ENCODE measurements at regions not wholly inside any gene's neighbourhood (a gene's known extent, or its start where the extent isn't known, plus 50 kb on each side); places are given as distances from the start of the nearest gene placed in this dataset.
"Not testable (repeated sequence)": the region's sequence is repeated elsewhere in the genome, so short reads cannot be mapped to it uniquely, and the experiment has no call there.

- H3K9me3 ChIP-seq (ENCODE audit: control insufficient read depth in 2 of 2, low read length in 2 of 2); H3K27ac ChIP-seq (ENCODE audit: low read length): not testable (repeated sequence)
These were observed 94.4 kb downstream of the TRIM43 start for GRCh38 chr2:95686056-95686825.

DNA sequence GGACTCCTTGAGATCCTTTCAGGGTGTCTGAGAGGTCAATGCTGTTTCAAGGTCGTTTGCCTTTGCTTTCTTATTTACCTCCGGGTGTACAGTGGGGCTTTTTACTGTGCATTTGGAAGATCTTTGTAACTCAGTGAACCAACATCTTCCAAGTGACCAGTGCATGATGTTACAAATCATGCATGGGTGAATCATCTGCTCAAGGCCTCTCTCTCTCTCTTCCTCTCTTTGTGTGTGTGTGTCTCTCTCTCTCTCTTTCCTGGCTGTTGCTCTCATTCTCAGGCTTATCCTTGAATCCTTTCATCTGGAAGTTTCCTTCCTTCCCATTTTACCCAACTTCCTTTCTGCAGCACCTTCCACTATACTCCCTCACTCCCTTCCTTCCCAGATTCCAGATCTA is 96.1 kb downstream of the TRIM43 start:
- H3K4me1 ChIP-seq (ENCODE audit: control insufficient read depth, insufficient read depth, low read length); H3K9ac ChIP-seq (ENCODE audit: low read length in 2 of 2); H3K27me3 ChIP-seq (ENCODE audit: control insufficient read depth in 1 of 2, insufficient read depth in 2 of 2, low read length in 2 of 2); H3K9me3 ChIP-seq (ENCODE audit: control insufficient read depth in 2 of 2, low read length in 2 of 2); H3K27ac ChIP-seq (ENCODE audit: low read length); H3K4me3 ChIP-seq (ENCODE audit: low read length in 2 of 2); H3K36me3 ChIP-seq (ENCODE audit: control insufficient read depth in 2 of 2, insufficient read depth in 2 of 2, low read length in 2 of 2): not testable (repeated sequence)

More at GRCh38 chr2:95686056-95686825, 94.4 kb downstream of the TRIM43 start:
- H3K36me3 ChIP-seq (ENCODE audit: control insufficient read depth in 2 of 2, insufficient read depth in 2 of 2, low read length in 2 of 2); H3K4me3 ChIP-seq (ENCODE audit: low read length in 2 of 2); H3K9ac ChIP-seq (ENCODE audit: low read length in 2 of 2); H3K27me3 ChIP-seq (ENCODE audit: control insufficient read depth in 1 of 2, insufficient read depth in 2 of 2, low read length in 2 of 2): not testable (repeated sequence)
- peaks cover 13% of the 10 kb centered on the region for H3K4me1 ChIP-seq (ENCODE audit: control insufficient read depth, insufficient read depth, low read length)

DNA sequence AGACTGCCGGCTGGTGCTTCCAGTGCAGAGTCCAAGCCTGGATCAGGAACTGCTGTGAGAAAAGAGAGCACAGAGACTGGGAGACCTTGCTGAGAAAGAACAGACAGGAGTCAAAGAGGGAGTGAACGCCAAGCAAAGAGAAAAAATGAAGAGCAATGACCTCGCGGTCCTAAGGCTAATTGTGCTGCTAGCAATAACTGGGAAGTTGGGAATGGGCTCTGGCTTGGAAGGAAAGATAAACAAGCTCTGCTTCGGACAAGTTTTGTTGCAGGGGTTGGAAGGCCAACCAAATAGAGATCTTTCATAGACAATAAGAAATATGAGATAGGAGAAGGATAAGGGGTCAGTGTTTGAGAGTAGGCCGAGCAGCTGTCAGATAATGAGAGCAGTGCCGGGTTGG is 99.4 kb downstream of the TRIM43 start:
- H3K9me3 ChIP-seq (ENCODE audit: control insufficient read depth in 2 of 2, low read length in 2 of 2); H3K27me3 ChIP-seq (ENCODE audit: control insufficient read depth in 1 of 2, insufficient read depth in 2 of 2, low read length in 2 of 2); H3K4me3 ChIP-seq (ENCODE audit: low read length in 2 of 2); H3K36me3 ChIP-seq (ENCODE audit: control insufficient read depth in 2 of 2, insufficient read depth in 2 of 2, low read length in 2 of 2); H3K4me1 ChIP-seq (ENCODE audit: control insufficient read depth, insufficient read depth, low read length); H3K9ac ChIP-seq (ENCODE audit: low read length in 2 of 2); H3K27ac ChIP-seq (ENCODE audit: low read length): not testable (repeated sequence)

DNA sequence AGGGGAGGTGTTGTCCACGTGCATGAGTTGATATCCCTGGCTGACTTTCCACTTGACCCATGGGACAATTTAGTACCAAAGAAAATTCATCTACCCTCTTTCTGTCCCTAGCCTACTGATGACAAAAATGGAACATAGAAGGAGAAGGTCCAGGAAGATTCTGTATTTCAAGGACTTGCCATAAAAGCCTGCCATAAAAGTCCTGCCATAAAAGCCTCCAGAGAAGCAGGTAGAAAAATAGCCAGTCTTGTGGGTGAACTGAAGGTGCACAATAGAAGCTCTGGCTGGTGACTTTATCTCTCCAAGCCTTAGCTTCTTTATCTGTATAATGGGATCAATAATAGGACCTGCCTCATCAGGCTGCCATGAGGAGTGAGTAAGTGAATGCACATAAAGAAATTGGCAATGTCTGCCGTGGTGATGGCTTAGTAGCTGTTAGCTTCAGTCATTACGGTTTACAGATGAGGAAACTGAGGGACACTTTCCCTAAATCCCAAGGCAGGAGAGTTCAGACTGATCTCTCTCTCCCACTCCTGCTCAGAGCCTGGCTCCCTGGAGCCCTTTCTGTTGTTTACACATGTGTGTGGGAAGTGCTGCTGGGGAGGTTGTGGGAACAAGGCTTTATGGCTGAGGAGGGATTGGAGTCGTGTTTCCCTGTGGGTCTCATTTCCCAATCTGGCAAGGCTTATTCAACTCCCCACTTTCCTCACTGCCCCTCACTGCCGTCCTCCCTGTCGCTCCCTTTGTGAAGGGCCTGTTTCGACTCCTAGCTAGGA is 101.5 kb downstream of the TRIM43 start:
- not testable (repeated sequence) for H3K4me1 ChIP-seq (ENCODE audit: control insufficient read depth, insufficient read depth, low read length); H3K4me3 ChIP-seq (ENCODE audit: low read length in 2 of 2); H3K9ac ChIP-seq (ENCODE audit: low read length in 2 of 2); H3K27ac ChIP-seq (ENCODE audit: low read length); H3K36me3 ChIP-seq (ENCODE audit: control insufficient read depth in 2 of 2, insufficient read depth in 2 of 2, low read length in 2 of 2); H3K9me3 ChIP-seq (ENCODE audit: control insufficient read depth in 2 of 2, low read length in 2 of 2); H3K27me3 ChIP-seq (ENCODE audit: control insufficient read depth in 1 of 2, insufficient read depth in 2 of 2, low read length in 2 of 2)

GRCh38 chr2:95695613-95696012 is 103.8 kb downstream of the TRIM43 start:
- H3K27ac ChIP-seq (ENCODE audit: low read length): no peak overlapping the region
- H3K27me3 ChIP-seq (ENCODE audit: control insufficient read depth in 1 of 2, insufficient read depth in 2 of 2, low read length in 2 of 2): no peaks in the 10 kb centered on the region
- no peaks in the 10 kb centered on the region for H3K36me3 ChIP-seq (ENCODE audit: control insufficient read depth in 2 of 2, insufficient read depth in 2 of 2, low read length in 2 of 2)

DNA sequence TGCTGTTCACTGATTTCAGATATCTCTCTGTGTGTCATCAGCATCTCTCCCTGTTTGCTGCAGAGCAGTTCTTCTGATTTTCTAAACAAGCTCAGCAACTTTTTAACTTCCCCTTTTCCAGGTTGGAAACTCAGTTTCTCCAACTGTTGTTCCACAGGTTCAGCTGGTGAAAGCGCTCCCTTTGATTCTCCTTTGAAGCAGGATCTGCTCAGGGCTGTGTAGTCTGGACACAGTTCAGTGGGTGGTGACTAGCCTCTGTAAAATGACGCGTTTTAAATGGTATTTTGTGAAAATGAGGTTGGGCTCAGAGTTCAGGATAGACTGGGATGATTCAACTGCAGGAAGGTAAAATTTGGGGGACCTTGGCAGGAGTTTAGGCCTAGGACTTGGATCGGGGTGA is 106.3 kb downstream of the TRIM43 start:
- Histone ChIP-seq H3K27ac (ENCODE audit: low read length) (no peak overlapping the region), H3K9me3 (ENCODE audit: control insufficient read depth in 2 of 2, low read length in 2 of 2) (no peaks in the 10 kb centered on the region), H3K4me1 (ENCODE audit: control insufficient read depth, insufficient read depth, low read length) (no peaks in the 10 kb centered on the region), H3K36me3 (ENCODE audit: control insufficient read depth in 2 of 2, insufficient read depth in 2 of 2, low read length in 2 of 2) (no peaks in the 10 kb centered on the region), H3K27me3 (ENCODE audit: control insufficient read depth in 1 of 2, insufficient read depth in 2 of 2, low read length in 2 of 2) (no peaks in the 10 kb centered on the region), H3K4me3 (ENCODE audit: low read length in 2 of 2) (no peak overlapping the region), H3K9ac (ENCODE audit: low read length in 2 of 2) (no peak overlapping the region)

More at GRCh38 chr2:95695613-95696012, 103.8 kb downstream of the TRIM43 start:
- H3K9me3 ChIP-seq (ENCODE audit: control insufficient read depth in 2 of 2, low read length in 2 of 2): no peaks in the 10 kb centered on the region
- H3K9ac ChIP-seq (ENCODE audit: low read length in 2 of 2): no peak overlapping the region
- no peak overlapping the region for H3K4me3 ChIP-seq (ENCODE audit: low read length in 2 of 2)
- H3K4me1 ChIP-seq (ENCODE audit: control insufficient read depth, insufficient read depth, low read length): no peaks in the 10 kb centered on the region

DNA sequence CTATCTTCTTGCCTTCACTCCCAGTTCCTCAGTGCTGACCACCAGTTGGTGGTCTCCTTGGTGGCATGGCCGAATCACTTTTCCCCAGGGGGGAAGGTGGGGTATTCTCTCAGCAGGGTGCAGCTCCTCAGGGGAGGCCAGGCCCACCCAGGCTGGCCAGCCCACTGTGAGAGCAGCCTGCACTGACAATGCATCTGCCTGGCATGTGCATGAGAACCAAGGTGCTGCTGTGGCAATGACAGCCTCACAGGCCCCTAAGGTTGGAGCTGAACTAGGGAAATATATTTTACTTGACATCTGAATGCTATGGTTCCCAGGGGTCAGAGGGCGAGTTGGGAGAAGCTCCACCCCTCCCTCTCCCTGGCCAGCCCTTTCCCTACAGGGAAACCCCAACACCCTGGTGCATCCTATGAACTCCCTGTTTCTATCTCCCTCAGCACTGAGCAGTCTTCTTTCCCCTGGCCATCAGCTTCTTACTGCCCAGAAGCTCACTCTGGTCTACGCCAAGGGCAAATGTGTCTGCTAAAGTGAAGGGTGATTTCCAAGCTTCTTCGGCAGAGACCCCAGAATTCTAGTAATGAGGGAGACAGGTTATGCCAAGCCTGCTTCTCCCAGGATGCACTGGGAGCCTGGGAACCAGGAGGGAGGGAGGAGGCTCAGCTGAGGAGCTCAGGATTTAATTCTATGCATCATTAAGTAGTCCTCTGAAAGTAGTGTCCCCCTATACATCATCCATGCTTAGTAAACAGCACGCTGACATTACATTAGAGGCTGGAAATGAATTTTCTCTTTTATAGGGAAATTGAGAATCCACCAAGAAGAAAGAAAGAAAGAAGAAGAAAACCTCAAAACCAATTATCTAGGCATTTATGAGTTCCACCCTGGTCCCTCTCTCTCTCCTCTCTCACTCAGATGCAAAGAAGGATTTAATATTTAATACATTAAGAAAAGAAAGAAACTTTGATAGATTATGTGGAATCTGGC is 107.7 kb downstream of the TRIM43 start:
- not testable (repeated sequence) for H3K36me3 ChIP-seq (ENCODE audit: control insufficient read depth in 2 of 2, insufficient read depth in 2 of 2, low read length in 2 of 2); H3K9ac ChIP-seq (ENCODE audit: low read length in 2 of 2); H3K4me3 ChIP-seq (ENCODE audit: low read length in 2 of 2); H3K27me3 ChIP-seq (ENCODE audit: control insufficient read depth in 1 of 2, insufficient read depth in 2 of 2, low read length in 2 of 2); H3K9me3 ChIP-seq (ENCODE audit: control insufficient read depth in 2 of 2, low read length in 2 of 2); H3K4me1 ChIP-seq (ENCODE audit: control insufficient read depth, insufficient read depth, low read length); H3K27ac ChIP-seq (ENCODE audit: low read length)

GRCh38 chr2:95700519-95700918 is 108.7 kb downstream of the TRIM43 start:
- H3K4me3 ChIP-seq (ENCODE audit: low read length in 2 of 2): no peak overlapping the region
- H3K9me3 ChIP-seq (ENCODE audit: control insufficient read depth in 2 of 2, low read length in 2 of 2): no peaks in the 10 kb centered on the region
- no peaks in the 10 kb centered on the region for H3K36me3 ChIP-seq (ENCODE audit: control insufficient read depth in 2 of 2, insufficient read depth in 2 of 2, low read length in 2 of 2)
- no peak overlapping the region for H3K9ac ChIP-seq (ENCODE audit: low read length in 2 of 2)
- no peak overlapping the region for H3K27ac ChIP-seq (ENCODE audit: low read length)
- H3K4me1 ChIP-seq (ENCODE audit: control insufficient read depth, insufficient read depth, low read length): no peaks in the 10 kb centered on the region
- no peaks in the 10 kb centered on the region for H3K27me3 ChIP-seq (ENCODE audit: control insufficient read depth in 1 of 2, insufficient read depth in 2 of 2, low read length in 2 of 2)

GRCh38 chr2:95702471-95702870 is 110.7 kb downstream of the TRIM43 start:
- H3K9me3 ChIP-seq (ENCODE audit: control insufficient read depth in 2 of 2, low read length in 2 of 2): no peaks in the 10 kb centered on the region
- H3K4me3 ChIP-seq (ENCODE audit: low read length in 2 of 2): no peak overlapping the region
- H3K36me3 ChIP-seq (ENCODE audit: control insufficient read depth in 2 of 2, insufficient read depth in 2 of 2, low read length in 2 of 2): no peaks in the 10 kb centered on the region
- H3K4me1 ChIP-seq (ENCODE audit: control insufficient read depth, insufficient read depth, low read length): no peaks in the 10 kb centered on the region
- H3K9ac ChIP-seq (ENCODE audit: low read length in 2 of 2): no peak overlapping the region
- H3K27me3 ChIP-seq (ENCODE audit: control insufficient read depth in 1 of 2, insufficient read depth in 2 of 2, low read length in 2 of 2): no peaks in the 10 kb centered on the region
- H3K27ac ChIP-seq (ENCODE audit: low read length): no peak overlapping the region

DNA sequence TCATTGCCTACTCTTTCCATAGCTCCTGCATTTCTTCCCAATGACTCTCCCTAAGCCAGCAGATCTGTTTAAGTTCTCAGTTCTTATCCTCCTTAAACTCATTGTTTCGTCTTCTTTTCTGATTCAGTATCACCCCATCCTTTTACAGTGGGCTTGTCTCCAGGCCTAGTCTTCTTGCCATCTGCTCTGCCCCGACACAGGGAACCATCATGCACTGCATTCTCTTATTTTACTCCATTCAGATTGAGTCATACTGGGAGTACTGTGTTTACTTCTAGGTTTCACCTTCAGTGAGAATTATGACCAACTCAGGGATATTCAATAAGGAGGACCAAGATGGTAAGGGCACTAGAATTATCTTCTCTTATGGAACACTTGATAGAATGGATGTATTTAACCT is 115.4 kb downstream of the TRIM43 start:
- H3K9me3 ChIP-seq (ENCODE audit: control insufficient read depth in 2 of 2, low read length in 2 of 2); H3K4me1 ChIP-seq (ENCODE audit: control insufficient read depth, insufficient read depth, low read length); H3K4me3 ChIP-seq (ENCODE audit: low read length in 2 of 2); H3K36me3 ChIP-seq (ENCODE audit: control insufficient read depth in 2 of 2, insufficient read depth in 2 of 2, low read length in 2 of 2); H3K27ac ChIP-seq (ENCODE audit: low read length); H3K9ac ChIP-seq (ENCODE audit: low read length in 2 of 2); H3K27me3 ChIP-seq (ENCODE audit: control insufficient read depth in 1 of 2, insufficient read depth in 2 of 2, low read length in 2 of 2): not testable (repeated sequence)
